ENCODE measurements at regions not wholly inside any gene's neighbourhood (a gene's known extent, or its start where the extent isn't known, plus 50 kb on each side); places are given as distances from the start of the nearest gene placed in this dataset.

DNA sequence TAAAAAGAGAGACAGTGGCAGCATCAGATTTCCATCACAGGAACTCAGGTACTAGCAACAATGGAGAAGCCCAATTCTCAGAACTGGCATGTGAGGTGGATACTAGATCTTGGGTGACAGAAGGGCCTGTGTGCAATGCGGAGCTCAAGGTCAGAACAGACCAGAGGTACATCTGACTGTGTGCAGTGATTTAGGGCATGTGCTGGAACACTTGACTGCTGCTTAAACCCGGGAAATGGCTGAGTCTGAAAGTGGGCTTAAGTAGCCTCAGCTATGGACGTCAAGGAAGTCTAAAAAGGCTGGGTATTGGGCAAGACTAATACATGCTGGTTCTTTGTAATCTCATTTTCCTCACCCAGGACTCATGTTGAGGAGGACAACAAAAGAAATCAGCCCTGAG, 182.2 kb downstream of the LACC1 start:
- TF ChIP-seq, protein P1, sequence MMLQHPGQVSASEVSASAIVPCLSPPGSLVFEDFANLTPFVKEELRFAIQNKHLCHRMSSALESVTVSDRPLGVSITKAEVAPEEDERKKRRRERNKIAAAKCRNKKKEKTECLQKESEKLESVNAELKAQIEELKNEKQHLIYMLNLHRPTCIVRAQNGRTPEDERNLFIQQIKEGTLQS (IDR thresholded peaks at IDR 0.05; ENCODE audit: insufficient read depth, low read depth, low read length) = no peak
- no peak for TF ChIP-seq JUN (IDR thresholded peaks at IDR 0.05; ENCODE audit: low read depth, low read length)
- TF ChIP-seq, protein P2, sequence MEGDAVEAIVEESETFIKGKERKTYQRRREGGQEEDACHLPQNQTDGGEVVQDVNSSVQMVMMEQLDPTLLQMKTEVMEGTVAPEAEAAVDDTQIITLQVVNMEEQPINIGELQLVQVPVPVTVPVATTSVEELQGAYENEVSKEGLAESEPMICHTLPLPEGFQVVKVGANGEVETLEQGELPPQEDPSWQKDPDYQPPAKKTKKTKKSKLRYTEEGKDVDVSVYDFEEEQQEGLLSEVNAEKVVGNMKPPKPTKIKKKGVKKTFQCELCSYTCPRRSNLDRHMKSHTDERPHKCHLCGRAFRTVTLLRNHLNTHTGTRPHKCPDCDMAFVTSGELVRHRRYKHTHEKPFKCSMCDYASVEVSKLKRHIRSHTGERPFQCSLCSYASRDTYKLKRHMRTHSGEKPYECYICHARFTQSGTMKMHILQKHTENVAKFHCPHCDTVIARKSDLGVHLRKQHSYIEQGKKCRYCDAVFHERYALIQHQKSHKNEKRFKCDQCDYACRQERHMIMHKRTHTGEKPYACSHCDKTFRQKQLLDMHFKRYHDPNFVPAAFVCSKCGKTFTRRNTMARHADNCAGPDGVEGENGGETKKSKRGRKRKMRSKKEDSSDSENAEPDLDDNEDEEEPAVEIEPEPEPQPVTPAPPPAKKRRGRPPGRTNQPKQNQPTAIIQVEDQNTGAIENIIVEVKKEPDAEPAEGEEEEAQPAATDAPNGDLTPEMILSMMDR (IDR thresholded peaks at IDR 0.05; ENCODE audit: control extremely low read depth in 1 of 3, insufficient read depth in 1 of 3, low read depth in 1 of 3, low read length in 3 of 3) = no peak
- TF ChIP-seq KDM5A (IDR thresholded peaks at IDR 0.05; ENCODE audit: low read length) = no peak
- no peak for TF ChIP-seq ZNF274 (IDR thresholded peaks at IDR 0.05; ENCODE audit: borderline replicate concordance, extremely low read depth, low read length)
- TF ChIP-seq BCL11A (IDR thresholded peaks at IDR 0.05; ENCODE audit: low read depth in 2 of 2, low read length in 2 of 2) = no peak
- no peak for TF ChIP-seq EZH2 (IDR thresholded peaks at IDR 0.05; ENCODE audit: low read depth, low read length, severe bottlenecking)
